Right lobe of liver (tissue), 6 donors: ENCODE measurements at regions not wholly inside any gene's neighbourhood (a gene's known extent, or its start where the extent isn't known, plus 50 kb on each side); places are given as distances from the start of the nearest gene placed in this dataset.
"Not testable (repeated sequence)": the region's sequence is repeated elsewhere in the genome, so short reads cannot be mapped to it uniquely, and the experiment has no call there.

Experiments used
- ATAC-seq, 4 donors: fragments of 200-7000 bp; cut with Tn5 transposase; one replicate each; pipeline ENCODE4 v1.9.1; 2020; ENCODE audit warnings: mild to moderate bottlenecking in 4 of 4, moderate library complexity in 4 of 4
- DNase-seq, 3 donors: peaks; one replicate each; pipeline ENCODE4 v3.0.0-alpha.2; 2020
- H3K27ac ChIP-seq, 3 donors: fragments of 200-600 bp; one replicate each; pipeline ENCODE4 v1.8.0; 2022
- H3K27me3 ChIP-seq, 2 donors: fragments of 200-600 bp; one replicate each; pipeline ENCODE4 v1.8.0; 2022
- H3K36me3 ChIP-seq, 4 donors: fragments of 200-600 bp; sonication (generic) in 1 of 4; one replicate each; pipeline versions ENCODE4 v1.5.1 to v1.8.0; 2017 to 2022; ENCODE audit warnings: control low read depth in 1 of 4
- H3K4me1 ChIP-seq, 4 donors: fragments of 200-600 bp; sonication (generic) in 1 of 4; one replicate each; pipeline versions ENCODE4 v1.5.1 to v1.8.0; 2017 to 2022; ENCODE audit warnings: control low read depth in 1 of 4
- H3K4me3 ChIP-seq, 3 donors: fragments of 200-600 bp; one replicate each; pipeline ENCODE4 v1.8.0; 2022
- H3K9me3 ChIP-seq, 4 donors: fragments of 200-600 bp; sonication (generic) in 1 of 4; one replicate each; pipeline versions ENCODE4 v1.5.1 to v1.8.0; 2017 to 2022; ENCODE audit warnings: control low read depth in 1 of 4
- CTCF ChIP-seq, 4 donors: fragments of 200-600 bp in 3 of 4; fragments of 450-650 bp in 1 of 4; IDR thresholded peaks; one replicate each; pipeline versions ENCODE4 v1.5.1 to v1.8.0; 2016 to 2022; ENCODE audit warnings: antibody characterized with exemption in 4 of 4, mild to moderate bottlenecking in 2 of 4
- POLR2A ChIP-seq: fragments of 450-650 bp; IDR thresholded peaks from one replicate; pipeline ENCODE4 v1.6.1; 2017; ENCODE audit warnings: antibody characterized with exemption, mild to moderate bottlenecking
- WGBS: methylation state at CpG from one replicate; pipeline ENCODE4 v1.1.6; 2018; ENCODE audit warnings: low coverage, low lambda C conversion rate; ENCODE audit not compliant: insufficient coverage; ENCODE audit errors: missing lambda C conversion rate; 5-methylcytosine and 5-hydroxymethylcytosine counted together
- intact Hi-C, 2 donors: fragments of 100-400 bp; cut with DNase I; formaldehyde crosslinking; loops; one replicate each; pipeline versions ENCODE4 v1.11.2 to v1.14.1; 2022
- donor health status: DM: no; HTN: yes; CAD: no.
- donor health status: DM: no; HTN: no; CAD: no.
- donor health status: DM: no; HTN: no; CAD: no.
- donor health status: DM: no; HTN: yes; CAD: no.
- donor health status: DM: no; HTN: yes; CAD: no.

GRCh38 chr4:167885872-167886271, 206.5 kb upstream of the ANXA10 start:
- H3K4me3 ChIP-seq = no peak overlapping the region
- no peak for DNase-seq
- no peak overlapping the region for H3K27ac ChIP-seq
- H3K4me1 ChIP-seq = no peaks in the 10 kb centered on the region
- no peaks in the 10 kb centered on the region for H3K36me3 ChIP-seq
- intact Hi-C loops = no loop called here
- no peaks in the 10 kb centered on the region for H3K9me3 ChIP-seq
- H3K27me3 ChIP-seq = no peaks in the 10 kb centered on the region
- WGBS = 9% methylated on average over 1 of the region's 1 CpG
- ATAC-seq = no peak
- TF ChIP-seq POLR2A (no peak), CTCF (IDR thresholded peaks at IDR 0.05) (no peak)

- intact Hi-C loops = no loop called here
- no peak overlapping the region for H3K27ac ChIP-seq
- no peak overlapping the region for H3K4me3 ChIP-seq
- TF ChIP-seq CTCF (IDR thresholded peaks at IDR 0.05) (no peak), POLR2A (no peak)
- WGBS = 60% methylated on average over 6 of the region's 6 CpGs
- H3K27me3 ChIP-seq = no peaks in the 10 kb centered on the region
- no peak for DNase-seq
- H3K9me3 ChIP-seq = no peaks in the 10 kb centered on the region
- H3K36me3 ChIP-seq = no peaks in the 10 kb centered on the region
- no peaks in the 10 kb centered on the region for H3K4me1 ChIP-seq
- ATAC-seq = no peak
Observed at GRCh38 chr4:167887726-167888125, 204.6 kb upstream of the ANXA10 start.

- no peaks in the 10 kb centered on the region for H3K27me3 ChIP-seq
- DNase-seq (no peak), ATAC-seq (no peak)
- no peaks in the 10 kb centered on the region for H3K9me3 ChIP-seq
- H3K27ac ChIP-seq = no peak overlapping the region
- intact Hi-C loops = no loop called here
- no peak overlapping the region for H3K4me3 ChIP-seq
- H3K4me1 ChIP-seq = no peaks in the 10 kb centered on the region
- TF ChIP-seq CTCF (IDR thresholded peaks at IDR 0.05) (no peak), POLR2A (no peak)
- H3K36me3 ChIP-seq = no peaks in the 10 kb centered on the region
Observed at GRCh38 chr4:167890226-167890625, 202.1 kb upstream of the ANXA10 start.

GRCh38 chr4:167893531-167893930, 198.8 kb upstream of the ANXA10 start:
- no peak overlapping the region for H3K4me3 ChIP-seq
- H3K27me3 ChIP-seq = no peaks in the 10 kb centered on the region
- no peak overlapping the region for H3K27ac ChIP-seq
- no peak for ATAC-seq
- no peak for TF ChIP-seq CTCF (IDR thresholded peaks at IDR 0.05)
- no peak for TF ChIP-seq POLR2A
- DNase-seq = no peak
- intact Hi-C loops = no loop called here
- 43% methylated on average over 3 of the region's 3 CpGs for WGBS
- H3K36me3 ChIP-seq = no peaks in the 10 kb centered on the region
- no peaks in the 10 kb centered on the region for H3K4me1 ChIP-seq
- no peaks in the 10 kb centered on the region for H3K9me3 ChIP-seq

GRCh38 chr4:167896260-167896659, 196.1 kb upstream of the ANXA10 start:
- H3K9me3 ChIP-seq, H3K27me3 ChIP-seq, intact Hi-C loops, DNase-seq, H3K27ac ChIP-seq, ATAC-seq, H3K36me3 ChIP-seq, H3K4me3 ChIP-seq, H3K4me1 ChIP-seq: not testable (repeated sequence)
- 33% methylated on average over 3 of the region's 3 CpGs for WGBS
